Calu3 (cell line): ENCODE measurements at regions not wholly inside any gene's neighbourhood (a gene's known extent, or its start where the extent isn't known, plus 50 kb on each side); places are given as distances from the start of the nearest gene placed in this dataset.
A peak's percentile ranks its signal among the peaks of the same experiment; 100 is the strongest.

ENCODE experiments used
- BruUV-seq: library from RNA; stranded (reverse); fragments of 400-500 nt; replicated peaks from 2 replicates; lab custom pipeline; 2021; lab: Mats Ljungman, UMichigan
- CTCF ChIA-PET: fragments of 300-600 bp; sonication (Branson Sonifier 250); formaldehyde crosslinking; loops from one replicate; lab custom pipeline; 2022; ENCODE audit warnings: antibody characterized with exemption; lab: Charles Lee
- DNase-seq: peaks from one replicate; pipeline ENCODE4 v3.0.0; 2022
- H3K27ac Mint-ChIP-seq: one replicate; pipeline ENCODE4 v1.8.0; 2022; ENCODE audit warnings: mixed read lengths; ENCODE audit not compliant: unreplicated experiment
- H3K27me3 Mint-ChIP-seq: one replicate; pipeline ENCODE4 v1.8.0; 2022; ENCODE audit warnings: mixed read lengths; ENCODE audit not compliant: unreplicated experiment
- H3K36me3 Mint-ChIP-seq: one replicate; pipeline ENCODE4 v1.8.0; 2022; ENCODE audit warnings: mild to moderate bottlenecking, moderate library complexity, mixed read lengths; ENCODE audit not compliant: insufficient read depth, unreplicated experiment
- H3K4me1 Mint-ChIP-seq: one replicate; pipeline ENCODE4 v1.8.0; 2022; ENCODE audit warnings: mild to moderate bottlenecking, low read depth, mixed read lengths; ENCODE audit not compliant: unreplicated experiment
- H3K4me3 Mint-ChIP-seq: one replicate; pipeline ENCODE4 v1.8.0; 2022; ENCODE audit warnings: mild to moderate bottlenecking, low read depth, moderate library complexity, mixed read lengths; ENCODE audit not compliant: unreplicated experiment
- H3K9me3 Mint-ChIP-seq: one replicate; pipeline ENCODE4 v1.8.0; 2022; ENCODE audit warnings: low read depth, mixed read lengths; ENCODE audit not compliant: unreplicated experiment
- intact Hi-C: fragments of 100-400 bp; cut with micrococcal nuclease; formaldehyde crosslinking; loops from one replicate; pipeline ENCODE4 v1.10.0; 2022; ENCODE audit not compliant: unreplicated experiment
- TF ChIP-seq, protein P1 (sequence below): fragments of 200-600 bp; IDR thresholded peaks from one replicate; pipeline ENCODE4 v1.8.0; 2022; ENCODE audit warnings: antibody characterized with exemption; ENCODE audit not compliant: unreplicated experiment

DNA sequence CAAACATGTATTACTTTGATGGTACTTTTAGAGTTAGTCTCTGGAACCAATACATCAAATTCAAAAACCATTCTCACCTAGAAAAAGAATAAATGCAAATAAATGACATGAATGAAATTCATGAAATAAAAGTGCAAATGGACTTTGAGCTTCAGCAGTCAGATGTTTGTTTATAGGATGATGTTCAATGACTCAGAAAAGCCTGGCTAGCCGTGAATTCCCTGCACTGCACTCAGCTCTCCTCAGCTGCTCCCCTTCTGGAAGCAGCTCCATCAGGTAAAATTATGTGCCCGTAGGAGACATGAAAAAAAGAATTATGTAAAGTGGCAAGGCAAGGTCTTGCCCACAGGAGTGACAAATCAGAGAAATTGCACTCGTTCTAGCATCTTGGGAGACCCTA, 390.6 kb downstream of the GPM6A start:
- no TSS peak for BruUV-seq
- TF ChIP-seq, protein P1, sequence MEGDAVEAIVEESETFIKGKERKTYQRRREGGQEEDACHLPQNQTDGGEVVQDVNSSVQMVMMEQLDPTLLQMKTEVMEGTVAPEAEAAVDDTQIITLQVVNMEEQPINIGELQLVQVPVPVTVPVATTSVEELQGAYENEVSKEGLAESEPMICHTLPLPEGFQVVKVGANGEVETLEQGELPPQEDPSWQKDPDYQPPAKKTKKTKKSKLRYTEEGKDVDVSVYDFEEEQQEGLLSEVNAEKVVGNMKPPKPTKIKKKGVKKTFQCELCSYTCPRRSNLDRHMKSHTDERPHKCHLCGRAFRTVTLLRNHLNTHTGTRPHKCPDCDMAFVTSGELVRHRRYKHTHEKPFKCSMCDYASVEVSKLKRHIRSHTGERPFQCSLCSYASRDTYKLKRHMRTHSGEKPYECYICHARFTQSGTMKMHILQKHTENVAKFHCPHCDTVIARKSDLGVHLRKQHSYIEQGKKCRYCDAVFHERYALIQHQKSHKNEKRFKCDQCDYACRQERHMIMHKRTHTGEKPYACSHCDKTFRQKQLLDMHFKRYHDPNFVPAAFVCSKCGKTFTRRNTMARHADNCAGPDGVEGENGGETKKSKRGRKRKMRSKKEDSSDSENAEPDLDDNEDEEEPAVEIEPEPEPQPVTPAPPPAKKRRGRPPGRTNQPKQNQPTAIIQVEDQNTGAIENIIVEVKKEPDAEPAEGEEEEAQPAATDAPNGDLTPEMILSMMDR, result no peak
- Mint-ChIP-seq H3K4me1 (peaks cover 40% of the 10 kb centered on the region), H3K27me3 (no peaks in the 10 kb centered on the region), H3K4me3 (no peak overlapping the region), H3K9me3 (no peaks in the 10 kb centered on the region), H3K36me3 (peaks cover 17% of the 10 kb centered on the region), H3K27ac (peak overlapping the region; percentile 99)
- CTCF ChIA-PET, result interaction anchor here (0.5 to 0.7 kb wide), 3 partner anchors 110 to 707 kb away, joined by 3 to 4 read pairs (median 3); no protein-coding TSS in a partner anchor
- peak; percentile 35 for DNase-seq
- intact Hi-C loops, result no loop called here

DNA sequence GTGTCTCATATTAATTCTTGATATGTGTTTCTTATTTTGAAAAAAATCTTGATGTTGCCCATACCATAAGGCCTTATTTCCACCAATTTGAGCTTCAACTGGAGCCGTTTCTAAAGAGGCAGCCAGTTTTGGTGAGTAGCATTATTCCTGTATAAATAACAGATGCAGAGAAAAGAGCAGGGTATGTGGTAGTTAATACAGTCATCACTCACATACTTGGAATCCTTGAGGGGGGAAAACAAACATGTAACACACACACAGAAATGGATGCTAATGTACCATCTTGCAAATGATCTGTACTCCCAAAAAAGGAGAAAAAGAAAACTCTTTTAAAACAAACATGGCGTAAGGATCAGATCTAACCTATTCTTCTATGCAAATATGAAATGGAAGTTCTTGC, 389.7 kb downstream of the GPM6A start:
- H3K27ac Mint-ChIP-seq, result peak overlapping the region; percentile 99
- TF ChIP-seq, protein P1, result no peak
- no TSS peak for BruUV-seq
- peaks cover 17% of the 10 kb centered on the region for H3K36me3 Mint-ChIP-seq
- CTCF ChIA-PET, result no interaction called here
- no peaks in the 10 kb centered on the region for H3K9me3 Mint-ChIP-seq
- no peaks in the 10 kb centered on the region for H3K27me3 Mint-ChIP-seq
- DNase-seq, result no peak
- H3K4me1 Mint-ChIP-seq, result peaks cover 40% of the 10 kb centered on the region
- no peak overlapping the region for H3K4me3 Mint-ChIP-seq
- intact Hi-C loops, result no loop called here

DNA sequence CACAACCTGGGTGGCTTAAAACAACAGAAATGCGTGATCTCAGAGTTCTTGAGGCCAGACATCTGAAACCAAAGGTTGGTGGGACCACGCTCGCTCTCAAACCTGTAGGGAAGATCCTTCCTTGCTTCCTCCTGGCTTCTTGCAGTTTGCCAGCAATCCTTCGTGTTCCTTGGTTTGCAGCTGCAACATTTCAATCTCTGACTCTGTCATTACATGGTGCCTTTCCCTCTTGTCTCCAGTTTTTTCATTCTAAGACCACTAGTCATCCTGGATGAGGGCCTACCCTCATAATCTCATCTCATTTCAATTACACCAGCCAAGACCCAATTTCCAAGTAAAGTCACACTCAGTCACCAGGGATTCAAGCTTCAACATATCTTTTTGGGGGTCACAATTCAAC, 388.0 kb downstream of the GPM6A start:
- no peak for DNase-seq
- H3K27me3 Mint-ChIP-seq, result no peaks in the 10 kb centered on the region
- peaks cover 8% of the 10 kb centered on the region for H3K36me3 Mint-ChIP-seq
- no TSS peak for BruUV-seq
- no peak overlapping the region for H3K27ac Mint-ChIP-seq
- TF ChIP-seq, protein P1, result no peak
- CTCF ChIA-PET, result no interaction called here
- no peak overlapping the region for H3K4me3 Mint-ChIP-seq
- peaks cover 22% of the 10 kb centered on the region for H3K4me1 Mint-ChIP-seq
- intact Hi-C loops, result no loop called here
- H3K9me3 Mint-ChIP-seq, result no peaks in the 10 kb centered on the region

DNA sequence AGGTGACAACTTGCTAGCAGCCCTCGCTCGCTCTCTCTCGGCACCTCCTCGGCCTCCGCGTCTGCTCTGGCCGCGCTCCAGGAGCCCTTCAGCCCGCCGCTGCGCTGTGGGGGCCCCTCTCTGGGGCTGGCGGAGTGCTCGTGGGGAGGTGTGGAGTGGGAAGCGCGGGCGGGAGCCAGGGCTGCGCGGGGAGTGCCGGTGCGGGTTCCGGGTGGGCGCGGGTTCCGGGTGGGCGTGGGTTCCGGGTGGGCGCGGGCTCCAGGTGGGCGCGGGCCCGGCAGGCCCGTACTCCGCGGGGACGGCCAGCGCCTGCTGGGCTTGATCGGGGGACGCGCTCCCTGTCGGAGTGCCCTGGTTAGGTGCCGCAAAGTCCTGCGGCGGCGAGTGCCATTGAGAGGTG, 384.3 kb downstream of the GPM6A start:
- Mint-ChIP-seq H3K4me1 (peaks cover 5% of the 10 kb centered on the region), H3K27ac (no peak overlapping the region), H3K9me3 (no peaks in the 10 kb centered on the region), H3K36me3 (no peaks in the 10 kb centered on the region), H3K27me3 (no peaks in the 10 kb centered on the region), H3K4me3 (no peak overlapping the region)
- no peak for DNase-seq
- CTCF ChIA-PET, result no interaction called here
- intact Hi-C loops, result no loop called here
- TF ChIP-seq, protein P1, result no peak
- no TSS peak for BruUV-seq
